Fibroblast of skin of left quadriceps (primary cell): ENCODE measurements at regions not wholly inside any gene's neighbourhood (a gene's known extent, or its start where the extent isn't known, plus 50 kb on each side); places are given as distances from the start of the nearest gene placed in this dataset.
"Not testable (repeated sequence)": the region's sequence is repeated elsewhere in the genome, so short reads cannot be mapped to it uniquely, and the experiment has no call there.

ENCODE experiments used
- DNase-seq, 2 experiments: peaks; one replicate each; pipeline ENCODE4 v3.0.0-alpha.2; 2013; ENCODE audit warnings: low read depth in 2 of 2

DNA sequence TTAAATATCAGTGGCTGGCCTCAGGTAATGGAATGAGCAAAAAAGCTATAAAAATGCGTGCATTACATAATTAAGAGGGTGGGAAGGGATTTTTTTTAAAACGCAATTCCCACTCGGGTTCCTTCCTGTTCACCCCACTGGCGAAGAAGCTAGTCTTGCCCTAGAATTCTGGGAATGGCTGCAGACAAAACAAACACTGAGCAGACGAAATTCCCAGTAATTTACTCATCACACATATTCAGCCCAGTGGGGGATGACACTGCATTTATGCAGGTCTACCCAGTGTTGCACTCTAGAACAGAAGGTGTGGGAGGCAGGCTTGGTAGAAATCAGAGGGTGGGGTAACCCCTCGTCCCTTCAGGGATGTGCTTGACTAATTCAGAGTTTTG lies 2695.0 kb upstream of the DEFB115 start:
- DNase-seq: peak; percentile 15 to 32

DNA sequence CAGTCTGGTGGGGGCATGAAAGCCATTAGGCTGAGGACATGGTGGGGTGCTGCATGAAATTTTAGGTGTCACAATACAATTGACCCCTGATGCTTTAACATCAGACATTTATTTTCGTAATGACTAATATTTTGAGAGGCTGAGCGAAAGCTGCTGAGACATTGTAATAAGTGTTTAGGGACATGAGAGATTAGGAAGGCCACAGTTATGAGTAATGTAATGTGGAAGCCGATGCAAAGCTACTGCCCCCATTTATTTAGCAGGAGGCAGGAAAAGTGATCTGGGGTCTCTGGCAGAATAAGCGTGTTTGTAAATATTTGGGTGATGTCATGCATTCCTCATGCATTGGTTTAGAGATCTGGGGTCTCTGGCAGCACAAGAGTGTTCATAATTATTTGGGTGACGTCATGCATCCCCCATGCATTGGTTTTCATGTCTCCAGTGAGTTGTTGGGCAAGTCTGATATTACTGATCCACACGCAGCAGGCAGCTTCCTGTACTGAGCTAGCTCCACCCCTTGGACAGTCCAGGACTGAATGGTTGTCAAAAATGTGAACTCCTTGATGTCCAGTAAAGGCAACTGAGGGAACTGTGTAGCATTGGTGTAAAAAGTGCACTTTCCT lies 2694.5 kb upstream of the DEFB115 start:
- peak; percentile 34 to 37 for DNase-seq

DNA sequence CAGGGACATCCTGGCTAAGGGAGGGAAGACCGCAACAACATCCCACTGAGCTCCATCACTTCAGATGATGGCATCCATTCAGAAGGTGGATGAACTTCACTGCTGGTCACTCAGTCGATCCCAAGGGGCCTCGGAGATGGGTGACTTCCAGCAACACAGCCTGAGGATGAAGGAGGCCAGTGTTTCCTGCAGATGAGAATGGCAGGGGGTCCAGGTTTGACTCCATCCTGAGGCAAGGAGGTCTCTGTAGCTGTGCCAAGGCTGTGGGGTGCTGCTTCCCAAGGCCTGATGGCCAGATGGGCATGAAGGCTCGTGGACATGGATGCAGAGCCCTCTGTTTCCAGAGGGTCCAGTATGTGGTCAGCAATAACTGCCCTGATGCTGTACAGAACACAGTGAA lies 2693.4 kb upstream of the DEFB115 start:
- not testable (repeated sequence) for DNase-seq

DNA sequence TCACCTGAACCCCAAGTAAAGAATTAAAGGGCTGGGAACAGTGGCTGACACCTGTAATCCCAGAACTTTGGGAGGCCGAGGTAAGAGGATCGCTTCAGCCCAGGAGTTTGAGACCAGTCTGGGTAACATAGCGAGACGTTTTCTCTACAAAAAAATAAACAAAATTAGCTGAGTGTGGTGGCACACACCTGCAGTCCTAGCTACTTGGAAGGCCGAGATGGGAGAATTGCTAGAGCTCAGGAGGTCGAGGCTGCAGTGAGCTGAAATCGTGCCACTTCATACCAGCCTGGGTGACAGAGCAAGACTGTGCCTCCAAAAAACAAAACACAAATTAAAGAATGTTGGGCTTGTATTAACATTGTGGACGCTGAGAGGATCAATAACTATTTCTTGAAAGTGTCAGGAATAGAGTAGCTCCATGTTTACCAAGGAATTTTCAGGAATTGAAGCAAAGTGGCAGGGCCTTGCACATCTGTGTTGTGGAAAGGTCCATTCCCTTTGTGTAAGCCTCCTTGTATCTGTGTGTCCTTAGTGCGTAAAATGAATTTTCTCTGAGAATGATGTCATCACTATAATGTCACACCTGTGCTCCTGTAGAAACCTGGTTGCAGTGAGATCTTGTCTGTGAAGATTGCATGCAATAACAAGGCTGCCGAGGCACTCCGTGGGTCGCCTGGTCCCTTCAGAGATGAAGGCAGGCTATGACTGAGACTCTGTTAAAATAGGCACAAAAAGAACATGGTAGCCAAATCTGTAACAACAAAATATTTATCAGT lies 2692.6 kb upstream of the DEFB115 start:
- DNase-seq: not testable (repeated sequence)

DNA sequence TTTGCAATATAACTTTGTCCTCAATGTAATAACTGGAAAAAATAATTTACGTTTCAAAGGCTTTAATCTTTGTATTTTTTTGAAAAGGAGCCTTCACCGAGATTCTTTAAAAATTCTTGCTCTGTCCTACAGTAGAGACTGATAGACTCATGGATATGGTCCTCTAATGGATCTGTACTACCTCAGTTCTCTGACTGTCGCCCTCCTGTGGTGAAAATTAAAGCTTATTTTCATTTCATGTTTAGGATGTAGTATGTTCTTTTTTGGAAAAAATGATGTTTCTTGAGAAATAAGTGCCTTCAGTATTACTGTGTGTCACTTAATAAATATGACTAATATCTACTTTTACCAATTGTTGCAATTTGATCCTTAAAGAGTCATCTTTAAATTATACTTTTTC lies 2681.5 kb upstream of the DEFB115 start:
- DNase-seq: not testable (repeated sequence)

DNA sequence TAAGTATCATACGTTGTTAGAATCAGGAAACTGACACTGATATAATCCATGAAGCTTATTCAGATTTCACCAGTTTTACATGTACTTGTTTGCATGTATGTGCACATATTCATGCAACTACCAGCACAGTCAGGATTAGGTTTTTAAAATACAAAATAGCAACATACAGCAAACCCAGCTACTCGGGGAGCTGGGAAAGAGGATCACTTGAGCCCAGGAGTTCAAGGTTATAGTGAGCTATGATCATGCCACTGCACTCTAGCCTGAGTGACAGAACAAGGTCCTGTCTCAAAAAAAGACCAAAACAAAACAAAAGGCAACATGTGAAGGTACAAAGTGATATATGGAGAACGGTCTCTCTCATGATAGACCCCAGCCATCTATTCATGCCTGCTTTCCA lies 2665.8 kb upstream of the DEFB115 start:
- not testable (repeated sequence) for DNase-seq

DNA sequence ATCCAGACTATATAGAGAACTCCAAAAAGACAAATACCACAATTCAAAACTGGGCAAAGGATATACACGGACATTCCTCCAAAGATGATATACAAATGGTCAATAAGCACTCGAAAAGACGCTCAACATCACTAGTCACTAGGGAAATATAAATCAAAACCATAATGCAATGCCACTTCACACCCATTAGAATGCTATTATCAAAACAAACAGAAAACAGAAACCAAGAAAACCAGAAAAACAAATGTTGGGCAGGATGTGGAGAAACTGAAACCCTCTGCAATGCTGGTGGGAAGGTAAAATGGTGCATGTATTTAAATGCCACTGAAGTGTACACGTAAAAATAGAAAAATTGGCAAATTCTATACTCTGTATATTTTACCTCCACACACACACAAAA lies 2664.1 kb upstream of the DEFB115 start:
- not testable (repeated sequence) for DNase-seq

DNA sequence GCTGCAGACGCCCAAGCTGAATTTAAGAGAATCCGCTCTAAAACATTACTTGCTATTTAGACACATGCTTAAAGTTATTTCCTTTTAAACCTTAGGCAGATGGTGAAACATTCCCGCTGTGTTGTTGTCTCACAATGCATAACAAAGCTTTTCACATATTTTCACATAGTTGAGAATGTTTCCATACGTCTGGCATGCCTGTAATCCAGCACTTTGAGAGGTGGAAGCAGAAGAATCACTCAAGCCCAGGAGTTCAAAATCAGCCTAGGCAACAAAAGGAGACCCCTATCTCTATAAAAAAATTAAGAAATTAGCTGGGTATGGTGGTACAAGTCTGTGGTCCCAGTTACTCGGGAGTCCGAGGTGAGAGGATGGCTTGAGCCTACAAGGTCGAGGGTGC lies 2663.0 kb upstream of the DEFB115 start:
- DNase-seq: not testable (repeated sequence)

DNA sequence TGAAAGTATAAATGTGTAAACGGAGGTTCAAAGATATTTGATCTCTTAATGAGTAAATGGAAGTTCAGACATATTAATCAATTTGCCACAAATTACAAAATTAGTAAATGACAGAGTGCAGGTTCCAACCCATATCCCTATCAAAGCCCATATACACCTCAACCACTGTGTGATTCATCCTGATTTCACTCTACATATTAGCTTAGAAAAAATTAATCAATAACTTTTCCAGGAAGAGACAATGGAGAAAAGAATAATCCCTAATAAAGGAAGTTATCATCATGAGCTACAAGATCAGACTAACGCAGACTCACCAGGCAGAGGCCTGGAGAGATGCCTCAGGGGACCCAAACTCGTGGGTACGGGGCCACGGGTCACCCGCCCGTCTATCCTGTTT lies 2655.5 kb upstream of the DEFB115 start:
- DNase-seq: not testable (repeated sequence)

DNA sequence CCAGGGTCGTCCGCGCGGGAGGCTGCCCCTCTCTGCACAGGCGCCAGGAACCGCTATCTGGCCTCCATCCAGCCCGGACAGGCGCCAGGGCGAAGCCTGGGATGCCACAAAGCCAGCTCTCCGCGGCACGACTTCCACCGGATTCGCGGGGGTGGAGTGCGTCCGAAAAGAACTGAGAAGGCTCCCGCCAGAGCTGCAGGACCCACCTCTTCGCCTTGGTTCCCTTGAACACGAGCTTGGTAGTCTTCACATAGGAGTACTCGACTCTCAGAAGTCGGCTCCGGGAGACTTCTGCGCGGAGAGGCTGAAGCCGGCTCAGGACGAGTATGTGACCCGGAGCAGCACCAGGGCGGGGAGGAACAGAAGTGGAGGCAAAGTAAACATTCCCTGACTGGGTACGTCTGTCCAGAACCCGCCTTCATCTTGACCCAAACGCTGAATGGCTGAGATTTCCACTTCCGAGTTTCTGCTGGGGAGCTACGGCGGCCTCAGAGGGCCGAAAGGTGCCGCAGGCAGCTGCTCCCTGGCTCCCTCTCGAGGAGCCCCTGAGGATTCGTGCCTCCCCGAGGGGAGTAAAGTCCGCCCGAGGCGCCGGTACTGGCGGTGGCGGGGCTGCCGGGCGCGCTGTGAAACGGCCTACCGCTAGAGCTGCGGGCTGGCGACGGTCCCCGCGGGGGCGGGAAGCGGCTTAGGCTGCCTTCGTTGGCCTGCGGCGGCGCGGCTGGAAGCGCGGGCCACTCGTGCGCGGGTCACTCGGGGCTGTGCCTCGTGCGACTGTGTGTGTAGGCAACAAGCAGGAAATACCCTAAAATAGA lies 2654.9 kb upstream of the DEFB115 start:
- peak; percentile 75 to 76 for DNase-seq

DNA sequence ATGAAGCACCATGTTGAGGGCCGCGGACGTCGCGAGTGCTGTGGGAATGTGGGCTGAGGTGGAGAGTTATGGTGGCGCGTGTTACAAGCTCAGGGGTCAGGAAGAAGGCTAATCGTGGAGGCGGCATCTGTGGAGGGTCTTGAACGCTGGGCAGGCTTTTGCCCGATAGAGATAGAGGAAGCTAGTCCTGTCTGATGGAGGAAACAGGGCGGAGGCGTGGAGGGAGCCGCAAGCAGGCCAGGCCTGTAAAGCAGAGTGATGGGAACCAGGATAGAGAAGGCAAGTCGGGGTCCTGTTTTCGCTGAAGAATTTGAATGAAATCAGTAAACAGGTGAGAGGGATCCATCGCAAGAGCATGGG lies 2654.3 kb upstream of the DEFB115 start:
- not testable (repeated sequence) for DNase-seq

DNA sequence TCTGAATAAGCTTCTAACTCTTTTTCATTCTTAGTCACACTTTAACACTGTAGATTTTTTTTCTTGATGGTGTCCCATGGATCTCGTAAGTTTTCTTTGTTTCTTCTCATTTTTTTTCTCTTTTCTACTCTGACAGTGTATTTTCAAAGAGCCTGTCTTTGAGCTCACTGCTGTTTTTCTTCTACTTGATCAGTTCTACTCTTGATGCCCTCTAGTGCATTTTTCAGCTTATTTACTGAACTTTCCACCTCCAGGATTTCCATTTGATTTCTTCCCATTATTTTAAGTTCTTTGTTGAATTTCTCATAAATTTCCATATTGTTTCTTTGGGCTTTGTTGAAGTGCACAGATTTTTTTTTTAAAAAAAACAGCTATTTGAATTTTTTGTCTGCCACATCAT lies 2641.1 kb upstream of the DEFB115 start:
- DNase-seq: no peak

DNA sequence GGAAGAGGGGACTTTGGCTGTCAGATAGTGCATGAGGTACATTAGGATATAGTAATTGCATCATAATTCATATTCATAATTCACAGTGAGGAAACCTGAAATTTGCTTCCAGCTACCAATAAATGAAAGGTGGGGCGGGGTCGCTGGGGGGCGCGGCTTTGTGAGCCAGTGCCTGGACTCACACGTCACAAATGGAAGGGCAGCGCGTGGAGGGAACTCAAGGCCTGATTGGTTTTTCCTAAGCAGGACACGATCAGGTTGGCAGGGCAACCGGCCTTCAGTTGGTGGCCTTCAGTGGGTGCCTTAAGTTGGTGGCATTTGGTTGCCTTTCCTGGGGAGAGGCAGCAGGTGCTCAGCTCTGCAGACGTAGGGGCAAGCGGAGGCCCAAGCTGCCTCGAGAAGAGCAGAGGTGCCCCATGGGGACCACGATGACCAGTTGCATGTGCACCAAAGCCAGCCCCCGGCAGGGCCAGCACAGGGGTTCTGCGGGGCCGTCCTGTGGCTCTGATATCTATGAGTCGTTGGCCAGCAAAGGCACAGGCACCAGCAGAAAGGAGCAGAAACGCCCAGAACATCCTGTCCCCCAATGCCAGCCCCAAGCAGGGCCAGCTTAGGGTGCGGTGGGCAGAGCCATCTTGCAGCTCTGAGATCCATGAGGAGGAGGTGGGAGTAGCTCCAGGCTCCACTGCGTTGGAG lies 2637.4 kb upstream of the DEFB115 start:
- not testable (repeated sequence) for DNase-seq

DNA sequence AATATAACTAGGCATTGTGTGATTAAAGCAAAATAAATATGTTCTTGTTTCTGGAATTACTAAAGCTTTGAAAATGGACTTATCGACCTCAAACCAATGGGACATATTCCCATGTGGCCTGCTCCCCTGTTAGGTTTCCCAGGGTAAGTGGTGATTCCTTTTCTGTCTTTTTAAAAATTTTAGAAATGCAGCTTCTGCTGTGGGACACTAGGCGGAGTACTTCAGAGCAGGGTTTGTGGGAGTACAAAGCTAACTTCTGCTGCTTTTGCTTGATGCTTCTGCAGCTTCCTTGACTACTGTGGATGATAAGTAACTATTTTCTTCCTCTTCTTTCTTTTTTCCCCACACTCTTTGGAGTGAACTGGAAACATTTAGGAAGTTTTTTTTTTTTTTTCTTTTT lies 2632.4 kb upstream of the DEFB115 start:
- DNase-seq: not testable (repeated sequence)

DNA sequence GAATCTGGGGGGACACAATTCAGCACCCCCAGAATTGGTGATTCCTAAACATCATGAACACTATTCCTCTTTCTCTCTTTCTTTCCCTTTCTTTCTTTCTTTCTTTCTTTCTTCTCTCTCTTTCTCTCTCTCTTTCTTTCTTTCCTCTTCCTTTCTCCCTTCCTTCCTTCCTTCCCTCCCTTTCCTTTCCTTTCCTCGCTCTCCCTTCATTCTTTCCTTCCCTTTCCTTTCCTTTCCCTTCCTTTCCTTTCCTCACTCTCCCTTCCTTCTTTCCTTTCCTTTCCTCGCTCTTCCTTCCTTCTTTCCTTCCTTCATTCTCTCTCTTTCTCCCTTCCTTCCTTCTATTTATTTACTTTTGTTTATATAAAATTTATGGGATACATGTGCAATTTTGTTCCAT lies 2616.6 kb upstream of the DEFB115 start:
- not testable (repeated sequence) for DNase-seq
